GM23248 (cell line): ENCODE measurements at regions not wholly inside any gene's neighbourhood (a gene's known extent, or its start where the extent isn't known, plus 50 kb on each side); places are given as distances from the start of the nearest gene placed in this dataset.

ENCODE experiments used
- DNase-seq: peaks from one replicate; pipeline ENCODE4 v3.0.0-alpha.2; 2015
- H2AFZ ChIP-seq: fragments of 200-600 bp; sonication (generic); 2 replicates; pipeline ENCODE4 v1.6.1; 2016; ENCODE audit warnings: antibody characterized with exemption
- H3F3A ChIP-seq: fragments of 200-600 bp; sonication (generic); 2 replicates; pipeline ENCODE4 v1.6.1; 2016; ENCODE audit warnings: mild to moderate bottlenecking, antibody characterized with exemption, mixed run types; ENCODE audit not compliant: insufficient read depth
- H3K27ac ChIP-seq: fragments of 200-600 bp; sonication (generic); 2 replicates; pipeline ENCODE4 v1.5.1; 2016; ENCODE audit warnings: mild to moderate bottlenecking
- H3K27me3 ChIP-seq: fragments of 200-600 bp; sonication (generic); replicated peaks from 2 replicates; pipeline ENCODE4 v1.6.1; 2016; ENCODE audit warnings: mild to moderate bottlenecking; ENCODE audit not compliant: insufficient read depth
- H3K36me3 ChIP-seq: fragments of 200-600 bp; sonication (generic); 2 replicates; pipeline ENCODE4 v1.6.1; 2016; ENCODE audit warnings: low read depth, mild to moderate bottlenecking
- H3K4me1 ChIP-seq: fragments of 200-600 bp; sonication (generic); 2 replicates; pipeline ENCODE4 v1.6.1; 2016; ENCODE audit warnings: mild to moderate bottlenecking; ENCODE audit not compliant: insufficient read depth
- H3K4me2 ChIP-seq: fragments of 200-600 bp; sonication (generic); one replicate; pipeline ENCODE4 v1.6.1; 2016; ENCODE audit warnings: mild to moderate bottlenecking; ENCODE audit not compliant: unreplicated experiment
- H3K4me3 ChIP-seq: fragments of 200-600 bp; sonication (generic); 2 replicates; pipeline ENCODE4 v1.5.1; 2016; ENCODE audit warnings: mild to moderate bottlenecking
- H3K79me2 ChIP-seq: fragments of 200-600 bp; sonication (generic); 2 replicates; pipeline ENCODE4 v1.6.1; 2016; ENCODE audit warnings: mild to moderate bottlenecking; ENCODE audit not compliant: insufficient read depth
- H3K9ac ChIP-seq: fragments of 200-600 bp; sonication (generic); 2 replicates; pipeline ENCODE4 v1.6.1; 2016; ENCODE audit warnings: mild to moderate bottlenecking
- H3K9me2 ChIP-seq: fragments of 200-600 bp; sonication (generic); 2 replicates; pipeline ENCODE4 v1.6.1; 2016; ENCODE audit warnings: mixed run types, mild to moderate bottlenecking, moderate library complexity; ENCODE audit not compliant: insufficient read depth
- H3K9me3 ChIP-seq: fragments of 200-600 bp; sonication (generic); one replicate; pipeline ENCODE4 v1.6.1; 2017; ENCODE audit warnings: low read depth
- H4K20me1 ChIP-seq: fragments of 200-600 bp; sonication (generic); 2 replicates; pipeline ENCODE4 v1.6.0; 2016; ENCODE audit not compliant: insufficient read depth
- EZH2 ChIP-seq: fragments of 200-600 bp; sonication (generic); IDR thresholded peaks from 2 replicates; pipeline ENCODE4 v1.6.1; 2018; ENCODE audit warnings: antibody characterized with exemption, mild to moderate bottlenecking; ENCODE audit not compliant: insufficient read depth, poor library complexity, severe bottlenecking
- EZH2phosphoT487 ChIP-seq: fragments of 200-600 bp; sonication (generic); IDR thresholded peaks from 2 replicates; pipeline ENCODE4 v1.6.1; 2018; ENCODE audit warnings: antibody characterized with exemption, moderate library complexity, mild to moderate bottlenecking, low read depth; ENCODE audit not compliant: insufficient read depth
- WGBS, 2 experiments: methylation state at CpG; one replicate each; pipeline ENCODE4 v1.1.6; 2015 to 2017; ENCODE audit warnings: low lambda C conversion rate in 2 of 2, low coverage in 1 of 2; ENCODE audit errors: missing lambda C conversion rate in 2 of 2; 5-methylcytosine and 5-hydroxymethylcytosine counted together
- in situ Hi-C: fragments of 300-500 bp; cut with MboI; formaldehyde crosslinking; loops from 2 replicates; pipeline ENCODE4 v1.15.0; 2020

GRCh38 chr11:127966821-127967220 is 620.5 kb downstream of the ETS1 start:
- H3K9me3 ChIP-seq, result no peaks in the 10 kb centered on the region
- DNase-seq, result no peak
- no peak overlapping the region for H3K27ac ChIP-seq
- H3K36me3 ChIP-seq, result no peaks in the 10 kb centered on the region
- no peak overlapping the region for H2AFZ ChIP-seq
- TF ChIP-seq EZH2, result no peak
- TF ChIP-seq EZH2phosphoT487, result no peak
- no peaks in the 10 kb centered on the region for H3K27me3 ChIP-seq
- no peaks in the 10 kb centered on the region; the same call in 1 of the 2 replicates for H3K9me2 ChIP-seq
- H3K79me2 ChIP-seq, result no peaks in the 10 kb centered on the region
- 89% methylated on average over 1 of the region's 1 CpG for WGBS, 2 experiments
- peak overlapping the region; percentile 47 for H3K4me2 ChIP-seq
- no peak overlapping the region for H3K4me3 ChIP-seq
- in situ Hi-C loops, result no loop called here
- no peaks in the 10 kb centered on the region for H3F3A ChIP-seq
- H3K9ac ChIP-seq, result no peak overlapping the region
- H4K20me1 ChIP-seq, result no peaks in the 10 kb centered on the region
- peaks cover 19% of the 10 kb centered on the region for H3K4me1 ChIP-seq

- H3K27me3 ChIP-seq, result no peaks in the 10 kb centered on the region
- peaks cover 21% of the 10 kb centered on the region for H3K4me1 ChIP-seq
- H3K9me2 ChIP-seq, result no peaks in the 10 kb centered on the region; the same call in 1 of the 2 replicates
- H3K9ac ChIP-seq, result no peak overlapping the region
- H3K79me2 ChIP-seq, result no peaks in the 10 kb centered on the region
- H3K9me3 ChIP-seq, result no peaks in the 10 kb centered on the region
- peak overlapping the region; percentile 18 for H3K27ac ChIP-seq
- no peaks in the 10 kb centered on the region for H3K36me3 ChIP-seq
- TF ChIP-seq EZH2 (no peak), EZH2phosphoT487 (no peak)
- DNase-seq, result peak; percentile 55
- WGBS, 2 experiments, result 58 to 62% methylated on average over 2 of the region's 2 CpGs
- in situ Hi-C loops, result no loop called here
- peak overlapping the region; percentile 47 for H3K4me2 ChIP-seq
- H3F3A ChIP-seq, result no peaks in the 10 kb centered on the region
- peak overlapping the region; percentile 51 for H2AFZ ChIP-seq
- H4K20me1 ChIP-seq, result no peaks in the 10 kb centered on the region
- H3K4me3 ChIP-seq, result no peak overlapping the region
These were observed 621.3 kb downstream of the ETS1 start for GRCh38 chr11:127965939-127966668.

- no peak overlapping the region for H2AFZ ChIP-seq
- no peaks in the 10 kb centered on the region for H4K20me1 ChIP-seq
- no peak overlapping the region for H3K4me3 ChIP-seq
- TF ChIP-seq EZH2phosphoT487, result no peak
- TF ChIP-seq EZH2, result no peak
- in situ Hi-C loops, result no loop called here
- no peak overlapping the region for H3K9ac ChIP-seq
- H3K27me3 ChIP-seq, result no peaks in the 10 kb centered on the region
- no peaks in the 10 kb centered on the region for H3K36me3 ChIP-seq
- H3K4me2 ChIP-seq, result no peak overlapping the region
- DNase-seq, result peak; percentile 31
- WGBS, 2 experiments, result 19 to 22% methylated on average over 1 of the region's 1 CpG
- H3K4me1 ChIP-seq, result peaks cover 21% of the 10 kb centered on the region
- no peaks in the 10 kb centered on the region for H3K9me2 ChIP-seq
- no peaks in the 10 kb centered on the region for H3K9me3 ChIP-seq
- H3K79me2 ChIP-seq, result no peaks in the 10 kb centered on the region
- H3F3A ChIP-seq, result no peaks in the 10 kb centered on the region
- H3K27ac ChIP-seq, result no peak overlapping the region
These were observed 624.9 kb downstream of the ETS1 start for GRCh38 chr11:127962416-127962815.

GRCh38 chr11:127950162-127950561 is 637.2 kb downstream of the ETS1 start:
- Histone ChIP-seq H3K79me2 (no peaks in the 10 kb centered on the region), H3K9me2 (no peaks in the 10 kb centered on the region), H3K36me3 (no peaks in the 10 kb centered on the region), H4K20me1 (no peaks in the 10 kb centered on the region), H3K27me3 (no peaks in the 10 kb centered on the region), H3K9me3 (no peaks in the 10 kb centered on the region), H3K4me3 (no peak overlapping the region), H2AFZ (no peak overlapping the region; the same call in 1 of the 2 replicates), H3K4me1 (no peaks in the 10 kb centered on the region), H3K27ac (no peak overlapping the region), H3K9ac (no peak overlapping the region), H3F3A (no peaks in the 10 kb centered on the region), H3K4me2 (no peak overlapping the region)
- WGBS, 2 experiments, result 17 to 19% methylated on average over 2 of the region's 2 CpGs
- in situ Hi-C loops, result no loop called here
- no peak for TF ChIP-seq EZH2
- no peak for TF ChIP-seq EZH2phosphoT487
- no peak for DNase-seq

GRCh38 chr11:127943763-127944162 is 643.6 kb downstream of the ETS1 start:
- no peak for TF ChIP-seq EZH2
- TF ChIP-seq EZH2phosphoT487, result no peak
- WGBS, 2 experiments, result 2% methylated on average over 4 of the region's 4 CpGs
- H3K4me2 ChIP-seq, result peak overlapping the region; percentile 51
- H3K9ac ChIP-seq, result no peak overlapping the region
- H3K27me3 ChIP-seq, result no peaks in the 10 kb centered on the region
- H3K9me2 ChIP-seq, result no peaks in the 10 kb centered on the region
- H3F3A ChIP-seq, result no peaks in the 10 kb centered on the region
- in situ Hi-C loops, result no loop called here
- H3K9me3 ChIP-seq, result no peaks in the 10 kb centered on the region
- peak; percentile 49 for DNase-seq
- no peaks in the 10 kb centered on the region for H4K20me1 ChIP-seq
- H3K27ac ChIP-seq, result no peak overlapping the region
- no peak overlapping the region for H2AFZ ChIP-seq
- H3K36me3 ChIP-seq, result no peaks in the 10 kb centered on the region
- peaks cover 7% of the 10 kb centered on the region; the same call in 1 of the 2 replicates for H3K4me1 ChIP-seq
- H3K4me3 ChIP-seq, result no peak overlapping the region
- no peaks in the 10 kb centered on the region for H3K79me2 ChIP-seq
